ENCODE measurements at regions not wholly inside any gene's neighbourhood (a gene's known extent, or its start where the extent isn't known, plus 50 kb on each side); places are given as distances from the start of the nearest gene placed in this dataset.
"Not testable (repeated sequence)": the region's sequence is repeated elsewhere in the genome, so short reads cannot be mapped to it uniquely, and the experiment has no call there.

GRCh38 chr17:14621826-14622614 lies 321.1 kb downstream of the HS3ST3B1 start:
- DNase-seq (ENCODE audit: low spot score): no peak

- no peak for DNase-seq (ENCODE audit: low spot score)
Observed at GRCh38 chr17:14619821-14620220, 318.9 kb downstream of the HS3ST3B1 start.

- no peak for DNase-seq (ENCODE audit: low spot score)
Observed at GRCh38 chr17:14616528-14616927, 315.6 kb downstream of the HS3ST3B1 start.

- no peak for DNase-seq (ENCODE audit: low spot score)
Observed at GRCh38 chr17:14605267-14605599, 304.4 kb downstream of the HS3ST3B1 start.

- no peak for DNase-seq (ENCODE audit: low spot score)
Observed at GRCh38 chr17:14604591-14605266, 303.8 kb downstream of the HS3ST3B1 start.

- DNase-seq (ENCODE audit: low spot score): no peak
Observed at GRCh38 chr17:14596224-14596623, 295.3 kb downstream of the HS3ST3B1 start.

- DNase-seq (ENCODE audit: low spot score): no peak
Observed at GRCh38 chr17:14595656-14596055, 294.8 kb downstream of the HS3ST3B1 start.

- DNase-seq (ENCODE audit: low spot score): no peak
Observed at GRCh38 chr17:14594690-14595089, 293.8 kb downstream of the HS3ST3B1 start.

- DNase-seq (ENCODE audit: low spot score): no peak
Observed at GRCh38 chr17:14593956-14594355, 293.1 kb downstream of the HS3ST3B1 start.

- no peak for DNase-seq (ENCODE audit: low spot score)
Observed at GRCh38 chr17:14590459-14591250, 289.8 kb downstream of the HS3ST3B1 start.

GRCh38 chr17:14585099-14585498 lies 284.2 kb downstream of the HS3ST3B1 start:
- DNase-seq (ENCODE audit: low spot score): no peak

GRCh38 chr17:14582996-14583395 lies 282.1 kb downstream of the HS3ST3B1 start:
- no peak for DNase-seq (ENCODE audit: low spot score)

GRCh38 chr17:14581186-14581830 lies 280.4 kb downstream of the HS3ST3B1 start:
- no peak for DNase-seq (ENCODE audit: low spot score)

GRCh38 chr17:14580499-14580898 lies 279.6 kb downstream of the HS3ST3B1 start:
- no peak for DNase-seq (ENCODE audit: low spot score)

- no peak for DNase-seq (ENCODE audit: low spot score)
Observed at GRCh38 chr17:14579716-14580115, 278.8 kb downstream of the HS3ST3B1 start.

GRCh38 chr17:14575471-14575953 lies 274.6 kb downstream of the HS3ST3B1 start:
- no peak for DNase-seq (ENCODE audit: low spot score)

GRCh38 chr17:14560325-14560724 lies 259.4 kb downstream of the HS3ST3B1 start:
- not testable (repeated sequence) for DNase-seq (ENCODE audit: low spot score)

- no peak for DNase-seq (ENCODE audit: low spot score)
Observed at GRCh38 chr17:14559264-14560119, 258.6 kb downstream of the HS3ST3B1 start.

GRCh38 chr17:14557480-14557879 lies 256.6 kb downstream of the HS3ST3B1 start:
- no peak for DNase-seq (ENCODE audit: low spot score)

GRCh38 chr17:14553847-14554246 lies 253.0 kb downstream of the HS3ST3B1 start:
- no peak for DNase-seq (ENCODE audit: low spot score)

- no peak for DNase-seq (ENCODE audit: low spot score)
Observed at GRCh38 chr17:14552306-14552705, 251.4 kb downstream of the HS3ST3B1 start.
